PC-9 (cell line): ENCODE measurements at regions not wholly inside any gene's neighbourhood (a gene's known extent, or its start where the extent isn't known, plus 50 kb on each side); places are given as distances from the start of the nearest gene placed in this dataset. TPM values are rescaled to one million over a fixed set of nuclear protein-coding genes. Genes with fewer than 3 reads are reported as not detected.
A peak's percentile ranks its signal among the peaks of the same experiment; 100 is the strongest.

Source experiments
- BruUV-seq: library from RNA; stranded (reverse); fragments of 400-500 nt; replicated peaks from 2 replicates; lab custom pipeline; 2021; lab: Mats Ljungman, UMichigan
- CTCF ChIA-PET: fragments of 300-600 bp; sonication (Branson Sonifier 250); formaldehyde crosslinking; loops from one replicate; lab custom pipeline; 2022; ENCODE audit warnings: antibody characterized with exemption; lab: Charles Lee
- POLR2A ChIA-PET: fragments of 300-600 bp; sonication (Branson Sonifier 250); formaldehyde crosslinking; loops from one replicate; lab custom pipeline; 2022; ENCODE audit warnings: antibody characterized with exemption; ENCODE audit not compliant: unreplicated experiment; lab: Charles Lee
- DNase-seq, 2 experiments: peaks; one replicate each; pipeline versions ENCODE4 v3.0.0 to v3.0.0-alpha.2; 2015 to 2022; ENCODE audit warnings: mixed read lengths in 1 of 2
- H2AFZ ChIP-seq: fragments of 200-600 bp; sonication (generic); 2 replicates; pipeline ENCODE4 v1.8.1; 2017; ENCODE audit warnings: antibody characterized with exemption
- H3F3A ChIP-seq: fragments of 200-600 bp; sonication (generic); 2 replicates; pipeline ENCODE4 v1.8.1; 2017; ENCODE audit warnings: antibody characterized with exemption, mild to moderate bottlenecking, low read depth; ENCODE audit not compliant: insufficient read depth
- H3K27ac ChIP-seq: fragments of 200-600 bp; sonication (generic); 2 replicates; pipeline ENCODE4 v1.6.1; 2016; ENCODE audit warnings: mixed run types
- H3K27me3 ChIP-seq: fragments of 200-600 bp; sonication (generic); 2 replicates; pipeline ENCODE4 v1.6.1; 2016; ENCODE audit warnings: low read depth, mixed run types; ENCODE audit not compliant: insufficient read depth
- H3K36me3 ChIP-seq: fragments of 200-600 bp; sonication (generic); 2 replicates; pipeline ENCODE4 v1.6.1; 2016; ENCODE audit warnings: low read depth, mixed run types
- H3K4me1 ChIP-seq: fragments of 200-600 bp; sonication (generic); replicated peaks from 2 replicates; pipeline ENCODE4 v1.6.1; 2016; ENCODE audit warnings: mixed run types; ENCODE audit not compliant: insufficient read depth
- H3K4me2 ChIP-seq: fragments of 200-600 bp; sonication (generic); 2 replicates; pipeline ENCODE4 v1.6.1; 2017; ENCODE audit warnings: mixed run types
- H3K4me3 ChIP-seq: fragments of 200-600 bp; sonication (generic); 2 replicates; pipeline ENCODE4 v1.6.1; 2016; ENCODE audit warnings: mixed run types
- H3K79me2 ChIP-seq: fragments of 200-600 bp; sonication (generic); 2 replicates; pipeline ENCODE4 v1.6.1; 2017; ENCODE audit warnings: low read depth, mixed run types
- H3K9me2 ChIP-seq: fragments of 200-600 bp; sonication (generic); 2 replicates; pipeline ENCODE4 v1.8.1; 2017; ENCODE audit warnings: mild to moderate bottlenecking; ENCODE audit not compliant: insufficient read depth
- H3K9me3 ChIP-seq: fragments of 200-600 bp; sonication (generic); 2 replicates; pipeline ENCODE4 v1.8.1; 2016; ENCODE audit warnings: low read depth; ENCODE audit not compliant: insufficient read depth
- H4K20me1 ChIP-seq: fragments of 200-600 bp; sonication (generic); 2 replicates; pipeline ENCODE4 v1.8.1; 2017; ENCODE audit not compliant: insufficient read depth
- CTCF ChIP-seq: fragments of 200-600 bp; sonication (generic); conservative IDR thresholded peaks from 2 replicates; pipeline ENCODE4 v1.6.1; 2017; ENCODE audit warnings: mixed run types, antibody characterized with exemption, mild to moderate bottlenecking, moderate library complexity
- EZH2 ChIP-seq: fragments of 200-600 bp; sonication (generic); IDR thresholded peaks from 2 replicates; pipeline ENCODE4 v1.8.0; 2017; ENCODE audit warnings: antibody characterized with exemption, low read depth
- intact Hi-C: fragments of 100-400 bp; cut with micrococcal nuclease; formaldehyde crosslinking; loops from one replicate; pipeline ENCODE4 v1.10.0; 2022; ENCODE audit not compliant: unreplicated experiment
- microRNA-seq: library from miRNA; unstranded; fragments of <30 nt; microRNA quantifications from one replicate; pipeline ENCODE4 v1.2.0, GENCODE V29; 2021; ENCODE audit warnings: borderline number of aligned reads, borderline replicate concordance

GRCh38 chr2:225725726-225726125 is 326.2 kb downstream of the NYAP2 start:
- Histone ChIP-seq H3F3A (no peaks in the 10 kb centered on the region), H3K4me1 (no peaks in the 10 kb centered on the region), H2AFZ (0 out of 2 replicates have a peak overlapping the region, but pooled peaks have one; percentile 37), H3K9me3 (no peaks in the 10 kb centered on the region; the same call in 1 of the 2 replicates), H3K9me2 (0 out of 2 replicates have a peak, but pooled peaks cover 4% of the 10 kb centered on the region), H4K20me1 (no peaks in the 10 kb centered on the region), H3K27me3 (no peaks in the 10 kb centered on the region), H3K4me3 (no peak overlapping the region), H3K4me2 (no peak overlapping the region), H3K79me2 (no peaks in the 10 kb centered on the region), H3K36me3 (no peaks in the 10 kb centered on the region), H3K27ac (no peak overlapping the region)
- DNase-seq = no peak
- intact Hi-C loops = no loop called here
- TF ChIP-seq EZH2 (no peak), CTCF (no peak)
- ChIA-PET POLR2A (no interaction called here), CTCF (no interaction called here)
- no TSS peak for BruUV-seq

Small RNA genes lying in the stretch of these regions (microRNA-seq; reads per million reads assigned to microRNA genes)
- gene MIR5702 = not detected
